GM18867 (cell line): ENCODE measurements at regions not wholly inside any gene's neighbourhood (a gene's known extent, or its start where the extent isn't known, plus 50 kb on each side); places are given as distances from the start of the nearest gene placed in this dataset.

Experiments used
- ATAC-seq: cut with Tn5 transposase; IDR thresholded peaks from one replicate; pipeline ENCODE4 v1.9.1; 2021; ENCODE audit warnings: mild to moderate bottlenecking, moderate library complexity; ENCODE audit not compliant: unreplicated experiment

DNA sequence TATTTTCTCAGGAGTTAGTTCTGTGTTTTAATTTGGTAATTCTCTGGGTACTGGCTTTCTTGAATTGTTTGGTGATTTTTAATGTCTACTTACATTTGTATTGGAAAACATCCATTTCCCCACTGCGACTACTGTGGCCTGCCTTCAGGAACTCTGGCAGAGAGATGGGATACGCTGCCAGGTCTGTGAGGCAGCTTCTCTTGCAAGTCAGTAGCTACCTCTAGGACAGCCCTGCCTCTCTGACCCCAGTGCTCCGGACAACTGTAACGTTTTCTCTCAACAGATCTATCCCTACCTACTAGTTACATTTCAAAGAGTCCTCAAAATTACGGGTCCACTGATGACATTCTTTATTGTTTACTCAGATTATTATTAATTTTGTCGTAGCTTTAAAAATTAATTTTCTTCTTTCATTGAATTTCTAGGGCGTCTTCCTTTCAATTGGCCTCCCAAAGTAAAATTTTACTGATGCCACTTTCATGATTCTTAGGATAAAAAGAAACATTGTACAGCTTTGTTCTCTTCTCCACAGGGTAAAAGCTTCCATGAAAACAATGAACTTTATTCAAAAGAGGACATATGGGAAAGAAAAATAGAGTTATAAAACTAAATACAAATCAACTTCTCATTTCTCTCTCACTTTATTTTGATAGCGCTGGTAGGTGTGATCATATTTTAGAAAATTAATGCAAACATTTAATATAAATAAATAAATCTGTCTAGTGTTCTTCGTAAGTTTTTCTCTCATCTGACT is 123.2 kb upstream of the GOLGA8J start:
- ATAC-seq = no peak

DNA sequence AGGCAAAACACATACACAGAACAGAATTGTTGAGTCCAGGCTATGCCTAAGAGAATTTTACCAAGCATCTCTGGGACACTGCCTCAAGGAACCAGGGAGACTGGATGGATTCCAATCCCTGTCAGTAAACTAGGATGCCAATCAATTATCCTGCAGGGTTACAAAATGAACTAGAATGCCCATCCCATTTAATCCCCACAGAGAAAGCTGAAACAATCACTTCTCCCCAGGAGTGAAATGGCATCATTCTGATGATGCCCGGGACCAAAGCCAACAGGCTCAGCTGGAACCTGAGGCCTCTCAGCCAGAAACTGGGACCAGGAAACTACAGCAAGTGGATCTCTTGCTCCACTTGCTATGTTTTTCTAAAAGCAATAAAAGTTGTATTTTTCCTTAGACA is 130.0 kb upstream of the TJP1 start:
- no peak for ATAC-seq

DNA sequence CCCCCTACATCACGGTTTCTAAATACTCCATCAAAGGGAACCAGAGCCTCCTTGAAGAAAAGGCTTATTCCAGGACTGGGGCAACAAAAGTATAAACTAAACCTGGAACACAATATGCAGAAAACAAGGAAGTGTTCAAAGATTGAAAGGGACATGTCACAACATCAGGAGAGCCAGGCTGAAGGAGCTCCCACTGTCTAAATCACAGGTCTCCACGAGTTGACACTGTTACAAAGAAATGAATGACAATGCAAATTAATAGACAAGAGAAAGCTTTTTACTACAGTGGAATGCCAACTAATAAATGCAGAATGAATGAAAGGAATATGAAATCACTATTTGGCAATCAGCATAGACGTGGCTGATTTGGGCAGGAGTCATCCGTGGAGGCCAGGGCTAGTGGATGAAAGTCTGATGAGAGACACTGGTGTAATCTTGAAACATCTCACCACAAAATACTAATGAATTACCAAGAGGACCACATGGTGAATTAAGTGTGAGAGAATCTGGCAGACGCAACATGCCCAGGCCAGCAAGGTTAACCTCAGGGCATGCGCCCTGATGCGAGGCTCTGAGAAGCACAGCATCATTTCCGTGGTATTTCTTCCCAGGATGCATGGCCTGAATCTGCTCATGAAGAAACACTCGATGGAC is 123.8 kb upstream of the TJP1 start:
- no peak for ATAC-seq

DNA sequence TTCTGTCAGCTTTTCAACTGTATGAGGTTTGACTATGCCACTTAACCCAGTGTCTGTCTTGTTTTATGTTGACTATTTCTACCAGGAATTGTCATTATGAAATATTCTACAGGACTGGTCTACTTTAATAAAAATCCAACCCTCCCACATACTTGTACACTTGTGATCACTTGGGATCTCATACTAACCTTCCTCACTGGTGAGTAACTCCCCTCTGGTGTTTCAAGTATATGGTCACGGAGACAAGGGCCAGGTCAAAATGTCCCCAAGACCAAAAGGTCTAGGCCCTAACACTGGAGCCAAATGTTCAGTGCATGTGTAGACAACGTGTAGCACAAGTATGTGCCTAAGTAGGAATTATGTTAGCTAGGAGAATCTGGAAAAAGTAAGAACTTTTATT is 122.7 kb upstream of the TJP1 start:
- no peak for ATAC-seq

DNA sequence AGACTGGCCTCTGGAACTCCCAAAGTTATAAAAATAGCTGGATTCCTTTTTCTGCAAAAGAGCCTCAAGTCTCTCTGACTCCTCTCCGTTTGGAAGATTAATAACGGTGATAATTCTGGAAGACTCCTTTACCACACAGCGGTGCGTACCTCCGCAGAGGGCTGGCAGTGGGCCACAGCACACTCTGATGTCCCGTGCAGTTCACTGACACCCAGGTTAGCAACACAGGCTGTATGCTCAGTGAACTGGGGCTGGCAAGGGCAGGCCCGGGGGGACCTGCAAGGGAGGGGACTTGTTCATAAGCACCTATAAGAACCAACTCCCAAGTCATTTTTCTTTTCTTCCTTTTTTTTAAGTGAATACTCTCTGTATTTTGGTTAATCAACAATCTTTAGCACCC is 120.3 kb upstream of the TJP1 start:
- ATAC-seq = no peak

DNA sequence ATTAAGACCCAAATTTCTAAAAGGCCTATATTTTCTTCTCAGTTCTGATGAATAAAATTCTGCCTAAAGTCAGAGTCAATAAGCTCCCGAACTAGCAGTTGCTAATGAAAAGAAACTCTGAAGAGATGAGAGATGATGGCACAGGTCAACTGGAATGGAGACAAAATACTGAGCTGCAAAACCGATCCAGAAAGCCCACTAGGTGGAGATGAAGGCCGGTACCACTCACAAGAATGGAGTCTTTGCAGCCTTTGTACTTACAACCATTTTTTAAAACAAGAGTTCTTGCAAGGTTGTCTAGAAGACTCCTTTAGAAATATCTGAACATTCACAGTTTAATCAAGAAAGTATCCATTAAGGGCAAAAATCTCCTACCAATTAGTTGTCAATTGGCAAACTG is 119.9 kb upstream of the TJP1 start:
- no peak for ATAC-seq

DNA sequence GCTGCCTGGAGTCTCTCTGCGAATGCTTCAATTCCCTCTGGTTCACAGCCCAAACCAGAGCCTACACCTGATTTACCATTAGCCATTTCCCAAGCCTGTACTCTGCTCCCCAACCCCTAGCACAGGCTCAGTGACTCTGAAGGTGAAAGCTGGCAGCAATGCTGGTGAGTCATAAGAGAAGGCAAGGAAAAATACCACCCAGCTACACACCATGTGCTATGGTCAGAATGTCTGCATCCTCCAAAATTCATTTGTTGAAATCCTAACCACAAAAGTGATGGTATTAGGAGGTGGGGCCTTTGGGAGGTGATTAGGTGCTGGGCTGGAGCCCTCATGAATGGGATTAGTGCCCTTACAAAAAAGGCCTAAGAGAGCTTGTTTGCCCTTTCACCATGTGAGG is 117.1 kb upstream of the TJP1 start:
- no peak for ATAC-seq

DNA sequence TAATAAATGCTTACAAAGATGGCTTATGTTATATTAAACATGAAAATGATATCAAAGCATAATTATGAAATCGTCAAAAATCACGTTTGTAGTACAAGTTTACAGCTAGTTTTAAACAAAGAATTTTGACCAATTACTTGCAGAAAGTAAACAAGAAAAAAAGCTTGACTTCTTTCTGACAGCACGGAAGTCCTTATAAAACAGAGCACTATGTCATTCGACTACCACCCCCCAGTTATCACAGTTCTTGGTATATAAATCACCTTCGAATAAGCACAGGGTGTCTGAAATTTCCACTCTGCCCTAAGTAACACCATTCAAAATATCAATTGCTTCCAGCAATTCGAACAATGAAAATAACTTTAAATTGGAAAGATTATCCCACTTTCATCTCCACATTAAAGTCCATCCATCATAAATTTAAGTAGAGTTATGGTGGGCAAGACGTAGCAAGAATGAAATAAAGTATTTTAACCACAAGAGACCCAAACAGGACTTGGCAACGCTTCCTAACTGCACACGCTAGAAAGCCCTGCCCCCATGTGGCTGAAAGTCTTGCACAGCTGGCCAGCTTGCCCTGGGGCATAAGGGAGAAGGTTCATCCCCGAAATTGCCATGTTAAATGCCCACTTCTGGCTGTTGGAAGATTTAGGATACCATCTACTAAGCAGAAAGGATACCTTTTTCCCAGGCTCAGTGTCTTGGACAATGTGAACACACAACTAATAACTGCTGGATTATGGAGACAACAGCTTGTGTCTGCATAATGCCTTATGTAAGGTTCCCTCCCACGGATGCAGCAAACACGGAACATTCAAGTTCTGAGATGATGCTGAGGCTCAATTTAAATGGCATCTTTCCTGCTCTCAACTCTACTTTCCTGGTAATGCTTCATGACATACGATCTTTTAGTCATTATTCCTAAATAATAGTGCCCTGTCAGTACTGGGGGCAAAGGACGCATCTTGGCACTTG is 116.4 kb upstream of the TJP1 start:
- ATAC-seq = no peak

DNA sequence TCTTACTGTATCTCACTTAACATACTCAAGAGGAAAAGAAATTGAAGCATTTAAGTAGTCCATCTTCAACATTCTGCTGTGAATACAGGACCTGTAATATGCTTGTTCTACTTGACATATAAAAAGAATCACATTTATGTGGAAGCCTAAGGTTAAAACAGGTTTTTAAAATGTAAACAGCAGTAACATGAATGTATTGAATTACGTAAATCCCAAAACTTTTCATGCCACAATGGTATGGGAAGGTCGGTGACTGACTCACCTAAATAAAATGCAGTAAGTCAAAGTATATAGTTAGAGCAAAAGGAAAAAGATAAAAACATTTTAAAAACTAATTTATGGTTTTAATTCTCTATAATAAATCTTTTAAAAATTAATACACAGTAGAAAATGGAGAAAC is 115.7 kb upstream of the TJP1 start:
- no peak for ATAC-seq

DNA sequence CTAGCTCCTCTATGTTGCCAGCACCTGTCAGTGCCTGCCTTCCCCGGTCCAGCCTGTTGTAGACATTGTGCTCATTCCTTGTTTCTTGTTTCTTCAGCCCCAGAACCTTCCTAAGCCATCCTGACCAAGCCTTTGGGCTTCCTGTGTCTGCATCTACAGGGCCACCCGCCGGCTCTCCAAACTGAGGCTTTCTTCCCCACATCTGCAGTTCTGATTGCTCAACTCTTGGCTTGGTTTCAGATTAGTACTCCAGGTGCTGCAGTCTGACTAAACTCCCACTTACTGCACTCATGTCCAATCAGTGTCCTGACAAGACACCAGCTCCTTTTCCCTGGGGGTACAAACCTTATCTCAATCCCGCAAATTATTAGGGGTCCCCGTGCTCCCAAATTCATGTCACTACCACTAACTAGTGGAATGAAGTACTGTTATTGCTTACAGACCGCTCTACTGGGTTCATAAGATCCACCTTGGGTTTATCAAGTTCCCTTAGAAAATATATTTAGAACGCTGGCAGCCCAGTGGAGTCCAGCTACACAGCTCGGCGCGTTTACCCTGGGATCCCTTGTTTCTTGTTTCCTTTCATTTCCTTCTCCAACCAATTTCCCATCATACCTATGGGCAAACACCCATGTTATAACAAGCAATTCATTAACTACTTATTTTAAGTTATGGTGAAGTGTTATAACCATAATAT is 114.2 kb upstream of the TJP1 start:
- no peak for ATAC-seq

DNA sequence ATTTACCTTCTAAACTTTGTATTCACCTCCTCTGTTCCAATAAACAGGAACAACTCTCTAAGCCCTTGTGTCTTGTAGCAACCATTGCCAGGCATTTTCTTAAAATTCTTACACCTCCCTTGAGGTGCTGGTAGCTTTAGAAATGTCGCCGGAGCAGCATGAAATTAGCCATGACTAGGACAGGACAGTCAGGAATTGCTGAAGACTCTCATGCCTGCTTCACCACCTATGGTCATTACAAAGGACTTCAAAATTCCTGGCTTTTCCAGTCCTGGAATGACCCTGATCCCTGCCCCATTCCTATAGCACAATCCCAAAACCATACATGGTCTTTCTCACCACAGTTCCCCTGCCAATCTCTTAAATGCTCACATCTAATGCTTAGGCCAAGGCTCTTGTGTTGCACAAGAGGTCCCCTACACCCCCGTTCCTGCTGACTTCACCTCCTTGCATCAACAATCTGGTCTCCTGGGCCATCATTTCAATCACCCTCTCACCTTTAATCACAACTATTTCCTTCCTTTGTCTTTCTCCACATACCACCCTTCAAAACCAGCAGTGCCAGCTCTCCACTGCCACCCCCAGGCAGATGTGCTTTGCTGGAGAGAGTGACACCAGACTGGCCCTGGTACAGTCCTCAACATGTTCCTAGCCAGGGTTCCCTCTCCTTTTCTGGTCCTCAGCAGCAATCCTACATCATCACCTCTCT is 113.2 kb upstream of the TJP1 start:
- ATAC-seq = no peak

DNA sequence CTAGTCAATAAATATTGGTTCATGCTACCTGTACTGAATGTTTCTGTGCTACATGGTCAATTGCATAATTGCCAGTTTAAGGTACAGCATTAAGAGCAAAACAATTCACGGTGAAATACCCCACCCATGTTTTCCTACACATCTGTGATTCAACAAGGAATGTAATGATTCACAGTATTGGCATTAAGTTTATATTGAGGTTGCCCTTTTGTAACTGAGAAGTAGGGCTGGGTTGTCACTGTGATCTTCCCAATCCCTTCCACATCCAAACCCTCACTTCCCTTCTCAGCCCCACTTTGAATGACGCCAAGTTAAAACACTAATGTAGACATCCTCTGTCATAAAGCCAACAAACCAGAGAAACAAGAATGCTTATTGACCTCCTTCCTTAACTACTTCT is 112.0 kb upstream of the TJP1 start:
- ATAC-seq = no peak

DNA sequence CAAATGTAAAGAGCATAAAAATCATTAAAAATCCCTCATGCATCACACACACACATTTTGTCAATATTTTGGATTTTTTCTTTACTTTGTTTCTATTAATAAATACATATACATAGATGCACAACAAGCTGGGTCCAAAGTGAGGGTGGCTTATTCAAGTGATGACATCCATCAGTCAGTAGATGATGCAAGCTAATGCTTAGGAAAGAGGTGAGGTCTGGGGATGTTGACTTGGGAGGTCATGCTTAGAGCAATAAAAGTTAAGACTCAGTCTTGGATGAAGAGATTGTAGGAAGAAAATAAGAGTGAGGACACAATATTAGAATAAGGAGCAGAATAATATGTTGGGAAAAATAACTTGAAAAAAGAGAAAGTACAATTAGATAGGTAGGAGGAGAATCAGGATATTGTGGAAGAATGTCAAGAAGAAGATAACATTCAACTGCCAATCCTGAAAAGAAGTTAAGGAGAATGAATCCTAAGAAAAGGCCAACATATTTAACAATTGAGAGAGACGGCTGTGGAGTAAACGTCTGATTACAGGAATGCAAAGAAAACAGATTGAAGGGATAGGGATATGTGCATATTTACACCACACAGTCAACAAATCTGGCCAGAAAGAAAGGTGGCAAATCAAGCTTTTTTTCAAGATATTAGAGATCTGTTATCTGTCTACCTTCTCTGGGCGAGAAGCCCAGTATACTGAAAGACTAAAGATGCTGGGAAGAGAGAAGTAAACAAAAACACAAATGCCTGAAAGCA is 111.0 kb upstream of the TJP1 start:
- no peak for ATAC-seq

DNA sequence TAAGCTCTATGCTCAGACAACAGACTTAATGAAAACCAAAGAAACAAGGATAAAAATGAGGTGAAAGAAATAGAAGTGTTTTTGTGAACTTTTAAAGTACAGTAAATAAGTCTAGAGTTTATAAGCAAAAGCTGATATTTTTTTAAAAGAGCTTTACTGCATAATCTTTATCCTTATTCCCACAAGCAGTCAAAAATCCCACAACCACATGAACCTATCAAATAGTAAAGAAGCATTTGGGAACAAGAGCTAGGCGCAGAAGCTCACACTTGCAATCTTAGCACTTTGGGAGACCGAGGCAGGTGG is 103.8 kb upstream of the TJP1 start:
- no peak for ATAC-seq

DNA sequence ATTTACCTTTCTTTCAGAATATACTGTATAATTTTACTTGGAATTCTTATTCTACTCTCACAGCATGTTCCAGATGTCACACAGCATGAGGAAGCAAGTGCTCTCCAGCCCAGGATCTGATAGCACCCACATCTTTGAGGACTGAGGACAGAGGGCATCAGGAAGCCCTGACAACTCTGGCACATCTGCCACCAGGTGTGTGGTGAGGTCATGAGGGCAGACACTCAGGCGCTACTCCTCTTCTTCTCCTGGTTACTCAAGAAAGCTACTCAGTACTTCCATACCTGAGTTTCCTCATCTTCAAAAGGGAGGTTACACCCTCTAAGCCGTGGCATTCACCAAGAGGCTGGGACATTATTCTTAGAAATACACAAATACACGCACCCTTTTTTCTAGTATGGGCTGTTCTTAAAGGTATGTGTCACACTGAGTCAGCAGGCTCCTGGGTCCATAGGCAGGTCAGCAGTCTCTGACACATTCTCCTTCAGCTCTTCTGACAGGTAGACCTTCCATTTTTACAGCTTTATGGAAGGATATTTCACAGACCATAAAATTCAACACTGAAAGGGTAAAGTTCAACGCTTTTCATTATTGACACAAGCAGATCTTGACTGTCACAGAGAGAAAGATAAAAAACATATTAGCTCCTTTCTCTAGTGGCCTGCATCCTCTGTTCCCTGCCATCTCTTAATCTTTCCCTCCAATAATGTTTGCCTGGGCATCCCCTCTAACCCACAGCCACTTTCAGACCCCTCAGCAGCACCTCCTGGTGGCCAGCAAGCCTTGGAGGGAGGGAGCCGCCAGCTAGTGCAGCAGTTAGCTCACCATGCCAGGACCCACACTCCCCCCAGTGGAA is 103.2 kb upstream of the TJP1 start:
- peak; percentile 62 for ATAC-seq

DNA sequence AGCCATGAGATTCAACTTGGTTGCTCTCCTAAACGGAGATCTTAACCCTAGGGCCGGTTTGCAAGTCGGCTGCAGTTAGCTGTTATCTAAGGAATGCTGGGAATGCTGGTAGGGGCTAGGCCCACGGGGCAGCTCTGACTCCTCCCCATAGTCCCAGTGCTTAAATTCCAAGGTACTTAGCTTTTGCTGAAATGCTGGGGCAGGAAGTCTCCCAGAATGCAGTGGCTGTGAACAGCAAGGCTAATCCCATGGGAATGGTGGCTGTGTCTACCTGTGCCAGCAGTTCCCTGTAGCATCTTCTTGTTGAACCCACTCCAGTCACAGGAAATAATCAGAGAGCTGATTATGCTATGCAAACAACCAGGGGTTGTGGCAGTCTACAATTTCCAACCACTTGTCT is 102.5 kb upstream of the TJP1 start:
- ATAC-seq = no peak

DNA sequence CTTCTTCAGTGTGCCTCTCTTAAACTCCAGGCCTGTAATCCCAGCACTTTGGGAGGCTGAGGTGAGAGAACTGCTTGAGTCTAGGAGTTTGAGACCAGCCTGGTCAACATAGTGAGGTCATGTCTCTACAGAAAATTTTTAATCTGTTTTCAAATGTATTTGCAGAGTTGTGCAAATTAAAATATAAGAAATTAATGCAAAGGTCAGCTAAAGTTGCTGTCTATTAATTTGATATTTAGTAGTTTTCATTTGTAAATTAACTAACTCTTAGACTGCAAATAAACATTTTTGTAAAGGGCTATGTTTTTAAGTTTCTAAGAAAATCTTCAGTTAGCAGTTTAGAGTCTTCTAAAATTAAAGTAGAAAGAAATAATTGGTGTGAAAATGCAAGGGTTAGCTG is 99.9 kb upstream of the TJP1 start:
- no peak for ATAC-seq

DNA sequence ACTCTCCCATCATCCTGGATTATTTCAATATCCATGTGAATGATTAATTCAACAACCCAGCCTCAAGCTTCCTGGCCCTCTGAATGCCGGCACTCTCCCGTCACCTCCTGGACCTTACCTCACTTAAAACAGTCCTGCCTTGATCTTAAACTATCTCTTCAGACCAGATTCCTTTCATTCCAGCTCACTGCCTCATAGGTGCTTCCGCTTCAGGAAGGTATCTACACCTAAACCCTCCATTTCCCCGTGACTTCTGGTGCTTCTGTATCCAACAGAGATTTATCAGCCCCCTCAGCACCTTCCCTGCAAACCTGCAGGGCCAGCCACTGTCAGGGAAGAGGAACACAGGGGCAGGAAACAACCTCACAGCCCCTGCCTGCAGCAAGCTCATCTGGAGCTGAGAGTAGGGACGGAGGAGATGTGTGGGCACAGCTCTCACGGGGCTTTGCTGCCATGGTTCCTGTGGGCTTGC is 98.9 kb upstream of the TJP1 start:
- no peak for ATAC-seq

DNA sequence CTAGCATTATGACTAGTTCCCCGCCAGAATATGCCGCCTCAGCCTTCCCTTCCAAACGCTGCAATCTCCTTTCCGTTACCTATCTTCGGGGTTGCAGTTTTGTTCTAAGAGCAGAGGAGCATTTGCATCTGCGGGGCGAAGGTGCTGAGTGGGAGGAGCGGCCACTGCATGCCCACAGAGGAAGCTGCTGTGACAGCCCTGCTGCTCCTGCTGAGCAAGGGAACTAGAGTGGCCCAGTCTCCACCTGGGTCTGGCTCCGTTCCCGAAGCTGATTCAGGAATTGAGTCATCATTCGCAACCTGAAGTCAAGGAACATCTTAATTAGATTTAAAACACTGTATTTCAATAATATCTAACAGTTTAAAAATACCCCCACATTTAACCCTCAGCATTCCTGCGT is 98.2 kb upstream of the TJP1 start:
- no peak for ATAC-seq
